H1 (cell line): ENCODE measurements at regions not wholly inside any gene's neighbourhood (a gene's known extent, or its start where the extent isn't known, plus 50 kb on each side); places are given as distances from the start of the nearest gene placed in this dataset.

Experiments
- CTCF ChIA-PET: fragments of 300-600 bp; sonication (Branson Sonifier 250); formaldehyde crosslinking; loops from one replicate; lab custom pipeline; 2021; ENCODE audit not compliant: partially characterized antibody; lab: Charles Lee
- POLR2A ChIA-PET: fragments of 300-600 bp; sonication (Branson Sonifier 250); formaldehyde crosslinking; loops from one replicate; lab custom pipeline; 2021; ENCODE audit warnings: inconsistent platforms; ENCODE audit not compliant: partially characterized antibody; lab: Charles Lee
- DNase-seq, 2 experiments: peaks; one replicate each; pipeline versions ENCODE4 v3.0.0 to v3.0.0-alpha.2; 2010 to 2022; ENCODE audit warnings: low spot score in 2 of 2, low read depth in 1 of 2, mixed read lengths in 1 of 2
- FAIRE-seq: peaks from 2 replicates; lab custom pipeline; 2011; peaks lifted over from hg19 to GRCh38; lab: Jason Lieb, UNC
- H2AFZ ChIP-seq: 2 replicates; pipeline ENCODE4 v1.8.1; 2012; ENCODE audit warnings: low read length, inconsistent platforms
- H2AK5ac ChIP-seq: 2 replicates; pipeline ENCODE4 v1.6.1; 2013; ENCODE audit warnings: low read depth, low read length
- H2BK120ac ChIP-seq: replicated peaks from 2 replicates; pipeline ENCODE3; 2013; ENCODE audit warnings: low read depth, low read length, inconsistent platforms
- H2BK12ac ChIP-seq: 2 replicates; pipeline ENCODE4 v1.6.1; 2013; ENCODE audit warnings: low read depth, low read length
- H2BK15ac ChIP-seq: 2 replicates; pipeline ENCODE4 v1.6.1; 2013; ENCODE audit warnings: low read length
- H2BK20ac ChIP-seq: 2 replicates; pipeline ENCODE4 v1.6.1; 2013; ENCODE audit warnings: low read length
- H2BK5ac ChIP-seq: 2 replicates; pipeline ENCODE4 v1.6.1; 2013; ENCODE audit warnings: low read depth, low read length
- H3K14ac ChIP-seq: 2 replicates; pipeline ENCODE4 v1.6.1; 2013; ENCODE audit warnings: inconsistent platforms; ENCODE audit not compliant: insufficient read length
- H3K18ac ChIP-seq: 2 replicates; pipeline ENCODE4 v1.6.1; 2013; ENCODE audit warnings: low read length; ENCODE audit errors: extremely low read depth
- H3K23ac ChIP-seq: 2 replicates; pipeline ENCODE4 v1.6.1; 2013; ENCODE audit warnings: inconsistent platforms; ENCODE audit not compliant: insufficient read length
- H3K23me2 ChIP-seq: 2 replicates; pipeline ENCODE4 v1.6.1; 2013; ENCODE audit warnings: low read depth, low read length
- H3K27ac ChIP-seq: 2 replicates; pipeline ENCODE4 v1.6.1; 2011; ENCODE audit warnings: low read depth, low read length, inconsistent platforms
- H3K27me3 ChIP-seq, 4 experiments: replicated peaks in 1 of 4; 1 replicate in 1 of 4; 2 replicates in 3 of 4; pipeline versions ENCODE4 v1.6.1 to v1.8.1; 2011 to 2013; ENCODE audit warnings: low read length in 3 of 4, mild to moderate bottlenecking in 3 of 4, inconsistent platforms in 2 of 4, mixed read lengths in 2 of 4, moderate library complexity in 1 of 4; ENCODE audit not compliant: control insufficient read depth in 3 of 4, insufficient read depth in 3 of 4; ENCODE audit errors: extremely low read depth in 1 of 4
- H3K36me3 ChIP-seq, 4 experiments: 2 replicates each; pipeline versions ENCODE4 v1.6.1 to v1.8.1; 2011 to 2013; ENCODE audit warnings: mild to moderate bottlenecking in 4 of 4, low read length in 3 of 4, moderate library complexity in 2 of 4, control low read depth in 1 of 4, inconsistent platforms in 1 of 4; ENCODE audit not compliant: insufficient read depth in 4 of 4, control insufficient read depth in 2 of 4
- H3K4ac ChIP-seq: replicated peaks from 2 replicates; pipeline ENCODE3; 2013; ENCODE audit warnings: low read length, low read depth, mixed read lengths, inconsistent platforms; ENCODE audit not compliant: insufficient read length
- H3K4me1 ChIP-seq, 4 experiments: replicated peaks in 1 of 4; 1 replicate in 1 of 4; 2 replicates in 3 of 4; pipeline versions ENCODE4 v1.6.1 to v1.8.1; 2011 to 2013; ENCODE audit warnings: low read length in 3 of 4, inconsistent platforms in 2 of 4, mixed read lengths in 1 of 4; ENCODE audit not compliant: insufficient read depth in 4 of 4, control insufficient read depth in 3 of 4
- H3K4me2 ChIP-seq, 2 experiments: 2 replicates each; pipeline versions ENCODE4 v1.6.1 to v1.8.1; 2011 to 2013; ENCODE audit warnings: low read depth in 2 of 2, low read length in 2 of 2, control low read depth in 1 of 2, inconsistent platforms in 1 of 2, mild to moderate bottlenecking in 1 of 2; ENCODE audit not compliant: insufficient read depth in 1 of 2
- H3K4me3 ChIP-seq, 4 experiments: fragments of 200-600, 300-600 bp in 1 of 4; sonication (generic), shearing (Covaris generic), sonication (Bioruptor Twin) in 1 of 4; 2 replicates each; pipeline versions ENCODE4 v1.5.1 to v1.8.1; 2011 to 2016; ENCODE audit warnings: low read length in 4 of 4, low read depth in 3 of 4, control low read depth in 2 of 4, inconsistent platforms in 2 of 4, mild to moderate bottlenecking in 2 of 4, mixed read lengths in 1 of 4, moderate library complexity in 1 of 4; ENCODE audit not compliant: insufficient read depth in 2 of 4; ENCODE audit errors: extremely low read depth in 1 of 4
- H3K56ac ChIP-seq: replicated peaks from 2 replicates; pipeline ENCODE3; 2013; ENCODE audit warnings: low read depth, mild to moderate bottlenecking, mixed read lengths, low read length, inconsistent platforms; ENCODE audit not compliant: insufficient read length
- H3K79me1 ChIP-seq: 2 replicates; pipeline ENCODE4 v1.6.1; 2013; ENCODE audit warnings: low read depth, low read length, control low read depth
- H3K79me2 ChIP-seq, 2 experiments: 2 replicates each; pipeline versions ENCODE4 v1.6.1 to v1.8.1; 2012 to 2013; ENCODE audit warnings: low read length in 2 of 2, mild to moderate bottlenecking in 2 of 2, inconsistent platforms in 1 of 2; ENCODE audit not compliant: insufficient read depth in 2 of 2, control insufficient read depth in 1 of 2
- H3K9ac ChIP-seq, 4 experiments: replicated peaks in 1 of 4; 1 replicate in 1 of 4; 2 replicates in 3 of 4; pipeline versions ENCODE4 v1.6.1 to v1.8.1; 2011 to 2013; ENCODE audit warnings: low read depth in 3 of 4, low read length in 3 of 4, control low read depth in 2 of 4, mild to moderate bottlenecking in 2 of 4, moderate library complexity in 2 of 4, inconsistent platforms in 1 of 4; ENCODE audit errors: extremely low read depth in 1 of 4
- H3K9me3 ChIP-seq, 2 experiments: 2 replicates each; pipeline versions ENCODE4 v1.6.1 to v1.8.1; 2012 to 2013; ENCODE audit warnings: mild to moderate bottlenecking in 2 of 2, moderate library complexity in 2 of 2, control low read depth in 1 of 2, inconsistent platforms in 1 of 2, low read depth in 1 of 2, low read length in 1 of 2, mixed read lengths in 1 of 2; ENCODE audit not compliant: insufficient read depth in 2 of 2
- H4K20me1 ChIP-seq, 2 experiments: replicated peaks in 1 of 2; 2 replicates each; pipeline versions ENCODE3 to v1.8.1; 2011 to 2013; ENCODE audit warnings: inconsistent platforms in 2 of 2, low read length in 2 of 2, mild to moderate bottlenecking in 1 of 2; ENCODE audit not compliant: insufficient read depth in 2 of 2, control insufficient read depth in 1 of 2
- H4K5ac ChIP-seq: 2 replicates; pipeline ENCODE4 v1.6.1; 2013; ENCODE audit warnings: low read length, low read depth, mixed read lengths, inconsistent platforms; ENCODE audit not compliant: insufficient read length
- H4K8ac ChIP-seq: 2 replicates; pipeline ENCODE4 v1.8.0; 2013; ENCODE audit warnings: mild to moderate bottlenecking, moderate library complexity, low read length, inconsistent platforms; ENCODE audit not compliant: insufficient read depth; ENCODE audit errors: extremely low read depth
- H4K91ac ChIP-seq: replicated peaks from 2 replicates; pipeline ENCODE3; 2013; ENCODE audit warnings: low read length, mixed read lengths, inconsistent platforms; ENCODE audit not compliant: insufficient read length
- EP300 ChIP-seq, 2 experiments: IDR thresholded peaks; 1 replicate in 1 of 2; 2 replicates in 1 of 2; pipeline ENCODE4 v1.6.1; 2011 to 2012; ENCODE audit warnings: low read depth in 2 of 2, low read length in 2 of 2, mild to moderate bottlenecking in 2 of 2, borderline replicate concordance in 1 of 2, inconsistent platforms in 1 of 2, moderate library complexity in 1 of 2
- FOSL1 ChIP-seq: IDR thresholded peaks from 2 replicates; pipeline ENCODE4 v1.6.1; 2011; ENCODE audit warnings: mild to moderate bottlenecking, low read depth, low read length, moderate library complexity; ENCODE audit not compliant: insufficient read depth
- HDAC2 ChIP-seq, 2 experiments: fragments of 300-600 bp in 1 of 2; sonication (generic) in 1 of 2; IDR thresholded peaks; 2 replicates each; pipeline ENCODE4 v1.6.1; 2011 to 2012; ENCODE audit warnings: low read depth in 2 of 2, low read length in 2 of 2, mild to moderate bottlenecking in 2 of 2, moderate library complexity in 2 of 2, borderline replicate concordance in 1 of 2, inconsistent platforms in 1 of 2
- KDM1A ChIP-seq: fragments of 200-600, 300-600 bp; sonication (generic); IDR thresholded peaks from 2 replicates; pipeline ENCODE4 v1.7.1; 2016; ENCODE audit warnings: mild to moderate bottlenecking, low read length, borderline replicate concordance
- RNF2 ChIP-seq: fragments of 200-900, 300-1000 bp; sonication (generic); IDR thresholded peaks from 2 replicates; pipeline ENCODE4 v1.7.1; 2016; ENCODE audit warnings: borderline replicate concordance, low read depth, mild to moderate bottlenecking, antibody characterized with exemption, low read length; ENCODE audit not compliant: poor library complexity, severe bottlenecking; ENCODE audit errors: missing control alignments
- SAP30 ChIP-seq: fragments of 300-600 bp; sonication (generic); IDR thresholded peaks from 2 replicates; pipeline ENCODE4 v1.7.1; 2012; ENCODE audit warnings: low read length, moderate library complexity, mild to moderate bottlenecking, inconsistent platforms; ENCODE audit not compliant: insufficient read depth, insufficient replicate concordance
- SIN3A ChIP-seq, 2 experiments: IDR thresholded peaks in 1 of 2; conservative IDR thresholded peaks in 1 of 2; 2 replicates each; pipeline ENCODE4 v1.6.1; 2011 to 2012; ENCODE audit warnings: low read length in 2 of 2, improper control_type of control experiment in 1 of 2, low read depth in 1 of 2, mild to moderate bottlenecking in 1 of 2
- SP1 ChIP-seq: IDR thresholded peaks from 2 replicates; pipeline ENCODE4 v1.6.1; 2011; ENCODE audit warnings: low read depth, low read length
- ZNF274 ChIP-seq: IDR thresholded peaks from 2 replicates; pipeline ENCODE4 v1.7.0; 2012; ENCODE audit warnings: low read length, borderline replicate concordance; ENCODE audit errors: extremely low read depth
- WGBS, 2 experiments: shearing (Covaris generic) in 1 of 2; methylation state at CpG; one replicate each; pipeline versions ENCODE4 v1.1.6 to v1.1.7; 2013 to 2015; ENCODE audit warnings: low lambda C conversion rate in 2 of 2, mixed read lengths in 2 of 2, inconsistent platforms in 1 of 2, low coverage in 1 of 2, missing lambda C conversion rate in 1 of 2; ENCODE audit not compliant: insufficient replicate concordance in 2 of 2, insufficient coverage in 1 of 2, insufficient read length in 1 of 2; ENCODE audit errors: extremely low coverage in 1 of 2, missing lambda C conversion rate in 1 of 2; 5-methylcytosine and 5-hydroxymethylcytosine counted together

DNA sequence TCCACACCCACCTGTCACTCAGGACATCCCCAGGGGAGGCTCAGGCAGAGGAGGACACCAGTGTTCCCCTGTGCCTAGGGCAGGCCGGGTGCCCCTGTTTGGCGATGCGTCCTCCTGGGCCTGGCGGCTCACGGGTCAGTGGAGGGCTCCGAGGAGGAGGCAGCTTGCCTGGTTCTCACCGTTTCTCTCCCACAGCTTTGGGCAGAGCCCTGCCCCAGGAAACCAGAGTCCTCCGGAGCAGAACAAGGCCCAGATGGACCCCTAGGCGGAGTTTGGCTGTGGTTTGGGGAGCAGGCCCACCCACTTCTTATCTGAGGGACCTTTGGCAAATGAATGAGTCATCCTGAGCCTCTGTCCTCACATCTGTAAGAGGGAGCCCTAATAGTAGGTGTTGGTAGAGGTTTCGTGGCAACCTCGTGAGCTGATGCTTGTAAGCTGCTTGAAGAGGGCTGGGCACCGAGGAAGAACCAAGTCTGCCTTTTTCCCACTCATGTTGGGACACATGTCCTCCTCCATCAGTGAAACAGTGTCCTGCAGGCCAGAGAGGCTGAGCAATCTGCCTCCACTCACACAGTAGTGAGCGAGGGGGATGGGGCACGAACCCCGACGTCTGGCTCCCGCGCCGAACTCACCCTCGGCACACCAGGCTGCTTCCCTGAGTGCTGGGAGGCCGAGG lies 247.0 kb upstream of the CIBAR2 start:
- no peak overlapping the region for H2AFZ ChIP-seq
- ChIA-PET CTCF (interaction anchor here (1.0 to 3.1 kb wide), 7 partner anchors 9 to 61 kb away, joined by 3 to 19 read pairs (median 5); no protein-coding TSS in a partner anchor), POLR2A (interaction anchor here (1.0 kb wide), 1 partner anchor 12 kb away, joined by 3 read pairs; no protein-coding TSS in a partner anchor)
- H3K27ac ChIP-seq = no peak overlapping the region
- H2BK120ac ChIP-seq = no peak overlapping the region
- H3K9me3 ChIP-seq = no peaks in the 10 kb centered on the region
- H3K36me3 ChIP-seq = no peaks in the 10 kb centered on the region
- no peak overlapping the region for H3K14ac ChIP-seq
- peak overlapping the region; percentile 17; the same call in 1 of the 2 replicates for H2BK12ac ChIP-seq
- H3K56ac ChIP-seq = no peak overlapping the region
- H3K27me3 ChIP-seq = no peaks in the 10 kb centered on the region; a peak in 2 of 7 replicates
- H3K4me1 ChIP-seq = no peaks in the 10 kb centered on the region; a peak in 1 of 7 replicates
- H2AK5ac ChIP-seq = no peak overlapping the region
- H2BK15ac ChIP-seq = peak overlapping the region; percentile 88; the same call in 1 of the 2 replicates
- 94% methylated on average over 20 of the region's 21 CpGs; no CpG with 5 or more reads in 1 of the 2 experiments for WGBS, 2 experiments
- H4K20me1 ChIP-seq = peaks cover 0 to 6% of the 10 kb centered on the region in 2 experiments
- FAIRE-seq (no peak), DNase-seq (no peak)
- no peak overlapping the region for H3K4me3 ChIP-seq
- H3K79me2 ChIP-seq = no peaks in the 10 kb centered on the region
- H3K4ac ChIP-seq = no peak overlapping the region
- peak overlapping the region; percentile 60; the same call in 1 of the 2 replicates for H2BK5ac ChIP-seq
- H3K23me2 ChIP-seq = no peaks in the 10 kb centered on the region
- peaks cover 2% of the 10 kb centered on the region; the same call in 1 of the 2 replicates for H3K79me1 ChIP-seq
- no peak overlapping the region for H3K9ac ChIP-seq
- no peak overlapping the region for H4K91ac ChIP-seq
- peak overlapping the region; percentile 76; the same call in 1 of the 2 replicates for H4K8ac ChIP-seq
- no peak overlapping the region for H3K4me2 ChIP-seq
- no peak overlapping the region for H3K23ac ChIP-seq
- no peak overlapping the region for H4K5ac ChIP-seq
- H2BK20ac ChIP-seq = no peak overlapping the region
- no peak overlapping the region for H3K18ac ChIP-seq
- TF ChIP-seq ZNF274 = no peak
- no peak for TF ChIP-seq SP1
- TF ChIP-seq HDAC2 (IDR thresholded peaks at IDR 0.05; ENCODE audit: borderline replicate concordance in 1 of 2, low read depth in 2 of 2, low read length in 2 of 2) = no peak
- TF ChIP-seq FOSL1 = no peak
- TF ChIP-seq RNF2 = no peak
- no peak for TF ChIP-seq SAP30
- no peak for TF ChIP-seq SIN3A (conservative IDR thresholded peaks at IDR 0.05 in 1 of 2, IDR thresholded peaks at IDR 0.05 in 1 of 2; ENCODE audit: low read depth in 1 of 2, low read length in 2 of 2)
- TF ChIP-seq EP300 (IDR thresholded peaks at IDR 0.05; ENCODE audit: borderline replicate concordance in 1 of 2, low read depth in 2 of 2, low read length in 2 of 2) = no peak
- TF ChIP-seq KDM1A = no peak
